ENCODE measurements at regions not wholly inside any gene's neighbourhood (a gene's known extent, or its start where the extent isn't known, plus 50 kb on each side); places are given as distances from the start of the nearest gene placed in this dataset.

DNA sequence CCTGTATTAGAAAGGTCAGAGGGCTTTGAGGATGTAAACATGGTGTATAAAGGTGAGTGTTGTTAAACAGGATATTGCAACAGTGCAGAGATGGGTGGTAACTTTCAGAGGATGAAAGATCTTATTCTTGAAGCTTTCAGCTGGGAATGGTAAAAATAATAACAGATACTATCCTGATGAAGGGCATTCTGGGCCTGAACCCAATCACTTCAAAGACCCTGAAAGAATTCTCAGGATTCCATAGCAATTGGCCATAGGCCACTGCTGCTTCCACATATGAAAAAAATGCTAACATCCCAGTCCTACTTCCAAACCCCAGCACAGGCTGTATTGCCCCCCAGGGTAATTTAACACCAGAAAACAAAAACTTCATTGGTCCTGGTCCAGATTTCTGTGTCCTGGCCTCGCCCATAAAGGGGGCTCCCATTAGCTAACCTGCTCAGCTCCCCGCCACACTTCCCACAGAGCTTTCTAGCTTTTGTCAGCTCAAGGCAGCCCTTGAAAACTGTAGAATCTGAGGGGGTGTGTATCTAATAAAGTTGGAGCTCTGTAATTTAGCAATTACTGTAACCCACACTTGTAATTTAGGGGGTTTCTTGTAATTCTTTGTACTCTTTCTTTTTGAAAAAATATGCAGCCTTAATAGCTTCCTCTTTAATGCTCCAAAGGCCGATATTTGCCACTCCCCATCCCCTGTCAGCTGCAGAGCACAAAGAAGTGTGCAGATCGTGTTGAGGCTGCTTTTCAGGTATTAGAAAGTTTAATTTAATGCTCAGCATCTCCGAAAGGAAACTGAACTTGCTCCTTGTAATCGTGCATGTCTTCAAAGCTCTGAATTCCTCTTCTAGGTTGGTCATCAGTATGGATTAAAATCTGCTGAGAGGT, 371.5 kb downstream of the SEC14L1 start:
- Histone ChIP-seq H3K36me3 (ENCODE audit: control insufficient read depth, insufficient read depth, low read length) (no peaks in the 10 kb centered on the region), H3K27me3 (ENCODE audit: control insufficient read depth, insufficient read depth, low read length) (no peaks in the 10 kb centered on the region), H3K4me3 (ENCODE audit: low read depth, low read length) (no peak overlapping the region)
- DNase-seq (ENCODE audit: low read depth) = no peak
- TF ChIP-seq, protein P1, sequence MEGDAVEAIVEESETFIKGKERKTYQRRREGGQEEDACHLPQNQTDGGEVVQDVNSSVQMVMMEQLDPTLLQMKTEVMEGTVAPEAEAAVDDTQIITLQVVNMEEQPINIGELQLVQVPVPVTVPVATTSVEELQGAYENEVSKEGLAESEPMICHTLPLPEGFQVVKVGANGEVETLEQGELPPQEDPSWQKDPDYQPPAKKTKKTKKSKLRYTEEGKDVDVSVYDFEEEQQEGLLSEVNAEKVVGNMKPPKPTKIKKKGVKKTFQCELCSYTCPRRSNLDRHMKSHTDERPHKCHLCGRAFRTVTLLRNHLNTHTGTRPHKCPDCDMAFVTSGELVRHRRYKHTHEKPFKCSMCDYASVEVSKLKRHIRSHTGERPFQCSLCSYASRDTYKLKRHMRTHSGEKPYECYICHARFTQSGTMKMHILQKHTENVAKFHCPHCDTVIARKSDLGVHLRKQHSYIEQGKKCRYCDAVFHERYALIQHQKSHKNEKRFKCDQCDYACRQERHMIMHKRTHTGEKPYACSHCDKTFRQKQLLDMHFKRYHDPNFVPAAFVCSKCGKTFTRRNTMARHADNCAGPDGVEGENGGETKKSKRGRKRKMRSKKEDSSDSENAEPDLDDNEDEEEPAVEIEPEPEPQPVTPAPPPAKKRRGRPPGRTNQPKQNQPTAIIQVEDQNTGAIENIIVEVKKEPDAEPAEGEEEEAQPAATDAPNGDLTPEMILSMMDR (IDR thresholded peaks at IDR 0.05; ENCODE audit: insufficient read depth, low read length, poor library complexity, severe bottlenecking) = no peak

DNA sequence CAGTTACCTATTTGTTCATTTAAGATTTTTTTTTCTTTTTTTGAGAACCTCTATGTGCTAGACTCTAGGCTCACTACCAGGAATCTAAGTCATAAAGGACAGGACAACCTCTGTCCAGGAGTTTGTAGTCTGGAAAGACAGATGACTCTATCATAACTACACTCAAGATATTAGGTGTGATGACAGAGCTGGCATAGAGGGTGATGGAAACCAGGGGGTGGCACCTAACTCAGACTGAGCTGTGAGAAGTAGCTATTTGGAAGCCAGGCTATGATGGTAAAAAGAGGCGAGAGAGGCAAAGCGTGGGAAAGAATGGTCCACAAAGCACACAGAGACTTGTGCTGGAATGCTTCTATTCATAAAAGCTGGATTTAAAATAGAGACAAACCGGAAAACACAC, 372.3 kb downstream of the SEC14L1 start:
- Histone ChIP-seq H3K4me3 (ENCODE audit: low read depth, low read length) (no peak overlapping the region), H3K27me3 (ENCODE audit: control insufficient read depth, insufficient read depth, low read length) (no peaks in the 10 kb centered on the region), H3K36me3 (ENCODE audit: control insufficient read depth, insufficient read depth, low read length) (no peaks in the 10 kb centered on the region)
- TF ChIP-seq, protein P1 (IDR thresholded peaks at IDR 0.05; ENCODE audit: insufficient read depth, low read length, poor library complexity, severe bottlenecking) = no peak
- DNase-seq (ENCODE audit: low read depth) = no peak

DNA sequence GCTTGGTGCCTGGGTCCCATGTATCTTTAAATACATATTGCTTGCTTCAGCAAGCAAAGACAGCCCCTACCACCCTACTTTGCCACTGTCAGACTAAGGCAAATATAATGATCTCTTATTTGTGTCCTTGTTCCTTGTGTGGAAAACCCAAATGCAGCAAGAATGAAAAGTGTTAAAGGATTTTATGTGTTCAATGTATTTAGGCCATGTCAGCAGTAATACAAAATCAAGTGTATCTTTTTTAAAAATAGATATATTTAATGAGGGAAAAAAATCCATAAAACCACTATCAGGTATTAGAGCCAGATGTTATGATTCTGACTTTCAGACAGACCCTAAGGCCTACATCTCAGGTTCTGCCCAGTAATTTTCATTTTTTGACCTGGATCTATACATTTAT, 374.5 kb downstream of the SEC14L1 start:
- no peaks in the 10 kb centered on the region for H3K36me3 ChIP-seq (ENCODE audit: control insufficient read depth, insufficient read depth, low read length)
- no peaks in the 10 kb centered on the region for H3K27me3 ChIP-seq (ENCODE audit: control insufficient read depth, insufficient read depth, low read length)
- TF ChIP-seq, protein P1 (IDR thresholded peaks at IDR 0.05; ENCODE audit: insufficient read depth, low read length, poor library complexity, severe bottlenecking) = no peak
- no peak overlapping the region for H3K4me3 ChIP-seq (ENCODE audit: low read depth, low read length)
- no peak for DNase-seq (ENCODE audit: low read depth)

DNA sequence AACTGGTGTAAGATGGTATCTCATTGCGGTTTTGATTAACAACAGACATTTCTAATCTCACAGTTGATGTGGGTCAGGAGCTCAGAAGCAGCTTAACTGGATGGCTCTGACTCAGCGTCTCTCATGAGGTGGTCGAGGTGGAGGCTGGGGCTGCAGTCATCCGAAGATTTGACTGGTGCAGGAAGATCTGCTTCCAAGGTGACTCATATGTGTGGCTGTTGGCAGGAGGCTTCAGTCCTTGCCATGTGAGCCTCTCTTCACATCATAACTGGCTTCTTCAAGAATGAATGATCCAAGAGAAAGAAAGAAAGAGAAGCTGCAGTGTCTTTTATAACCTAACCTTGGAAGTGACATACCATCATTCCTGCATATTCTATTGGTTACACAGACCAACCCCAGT, 376.1 kb downstream of the SEC14L1 start:
- H3K27me3 ChIP-seq (ENCODE audit: control insufficient read depth, insufficient read depth, low read length) = no peaks in the 10 kb centered on the region
- H3K36me3 ChIP-seq (ENCODE audit: control insufficient read depth, insufficient read depth, low read length) = no peaks in the 10 kb centered on the region
- peak; percentile 31 for DNase-seq (ENCODE audit: low read depth)
- H3K4me3 ChIP-seq (ENCODE audit: low read depth, low read length) = no peak overlapping the region
- TF ChIP-seq, protein P1 (IDR thresholded peaks at IDR 0.05; ENCODE audit: insufficient read depth, low read length, poor library complexity, severe bottlenecking) = no peak

DNA sequence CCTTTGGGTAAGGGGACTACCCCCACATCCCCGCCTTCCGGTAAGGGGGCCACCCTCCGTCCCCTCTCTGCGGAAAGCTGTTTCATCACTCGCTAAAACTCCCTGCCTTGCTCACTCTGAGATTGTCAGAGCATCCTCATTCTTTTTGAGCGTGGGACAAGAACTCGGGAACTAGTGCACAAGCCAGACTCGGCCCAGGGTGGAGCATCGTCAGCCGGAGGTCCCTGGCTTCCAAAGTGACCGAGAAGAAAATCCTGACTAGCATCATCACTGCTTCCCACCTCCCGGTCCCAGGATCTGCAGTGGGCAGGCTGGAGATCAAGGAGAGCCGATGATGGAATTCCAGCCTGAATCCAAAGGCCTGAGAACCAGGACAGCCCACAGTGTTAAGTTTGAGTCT, 380.3 kb downstream of the SEC14L1 start:
- no peaks in the 10 kb centered on the region for H3K36me3 ChIP-seq (ENCODE audit: control insufficient read depth, insufficient read depth, low read length)
- TF ChIP-seq, protein P1 (IDR thresholded peaks at IDR 0.05; ENCODE audit: insufficient read depth, low read length, poor library complexity, severe bottlenecking) = no peak

DNA sequence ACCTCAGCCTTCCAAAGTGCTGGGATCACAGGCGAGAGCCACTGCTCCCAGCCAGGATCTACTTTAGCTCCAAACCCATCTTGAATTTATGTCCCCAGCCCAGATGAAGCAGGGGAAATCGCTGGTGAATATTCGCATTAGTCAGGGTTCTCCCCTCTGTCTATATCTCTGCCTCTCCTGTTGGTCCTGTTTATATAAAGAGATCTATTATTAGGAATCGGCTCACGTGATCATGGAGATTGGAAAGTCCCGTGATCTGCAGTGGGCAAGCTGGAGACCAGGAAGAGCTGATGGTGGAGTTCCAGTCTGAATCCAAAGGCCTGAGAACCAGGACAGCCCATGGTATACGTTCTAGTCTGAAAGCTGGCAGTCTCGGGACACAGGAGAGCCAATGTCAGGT, 382.8 kb downstream of the SEC14L1 start:
- H3K4me3 ChIP-seq (ENCODE audit: low read depth, low read length) = no peak overlapping the region
- TF ChIP-seq, protein P1 (IDR thresholded peaks at IDR 0.05; ENCODE audit: insufficient read depth, low read length, poor library complexity, severe bottlenecking) = no peak
- H3K36me3 ChIP-seq (ENCODE audit: control insufficient read depth, insufficient read depth, low read length) = no peaks in the 10 kb centered on the region
- DNase-seq (ENCODE audit: low read depth) = no peak
- H3K27me3 ChIP-seq (ENCODE audit: control insufficient read depth, insufficient read depth, low read length) = peaks cover 7% of the 10 kb centered on the region

More for the DNA sequence above, 380.3 kb downstream of the SEC14L1 start:
- Histone ChIP-seq H3K27me3 (ENCODE audit: control insufficient read depth, insufficient read depth, low read length) (no peaks in the 10 kb centered on the region), H3K4me3 (ENCODE audit: low read depth, low read length) (no peak overlapping the region)
- no peak for DNase-seq (ENCODE audit: low read depth)
